SK-MEL-5 (cell line): ENCODE measurements at regions not wholly inside any gene's neighbourhood (a gene's known extent, or its start where the extent isn't known, plus 50 kb on each side); places are given as distances from the start of the nearest gene placed in this dataset.

Experiments
- DNase-seq: peaks from one replicate; pipeline ENCODE4 v3.0.0-alpha.2; 2016; ENCODE audit warnings: low read depth, low spot score
- in situ Hi-C: cut with HindIII; loops from 2 replicates; pipeline ENCODE4 v1.10.0; 2016; ENCODE audit warnings: low sequenced_read_pairs, high pct_unique_total_duplicates, low pct_unique_long_range_greater_than_20kb

DNA sequence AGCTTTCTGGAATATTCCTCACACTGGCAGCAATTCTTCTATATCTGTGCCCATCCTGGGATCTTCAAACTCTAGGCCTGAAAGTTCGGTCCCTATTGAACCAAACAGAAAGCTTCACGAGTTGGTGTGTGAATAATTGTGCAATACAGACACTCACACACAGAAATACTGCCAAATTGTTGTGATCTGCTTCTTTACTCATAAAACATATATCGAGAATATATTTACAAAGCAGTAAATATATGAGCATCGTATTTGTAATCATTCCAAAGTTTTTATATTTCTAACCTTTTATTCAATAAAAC is 56.6 kb upstream of the BEX4 start:
- DNase-seq: no peak
- in situ Hi-C loops: no loop called here

DNA sequence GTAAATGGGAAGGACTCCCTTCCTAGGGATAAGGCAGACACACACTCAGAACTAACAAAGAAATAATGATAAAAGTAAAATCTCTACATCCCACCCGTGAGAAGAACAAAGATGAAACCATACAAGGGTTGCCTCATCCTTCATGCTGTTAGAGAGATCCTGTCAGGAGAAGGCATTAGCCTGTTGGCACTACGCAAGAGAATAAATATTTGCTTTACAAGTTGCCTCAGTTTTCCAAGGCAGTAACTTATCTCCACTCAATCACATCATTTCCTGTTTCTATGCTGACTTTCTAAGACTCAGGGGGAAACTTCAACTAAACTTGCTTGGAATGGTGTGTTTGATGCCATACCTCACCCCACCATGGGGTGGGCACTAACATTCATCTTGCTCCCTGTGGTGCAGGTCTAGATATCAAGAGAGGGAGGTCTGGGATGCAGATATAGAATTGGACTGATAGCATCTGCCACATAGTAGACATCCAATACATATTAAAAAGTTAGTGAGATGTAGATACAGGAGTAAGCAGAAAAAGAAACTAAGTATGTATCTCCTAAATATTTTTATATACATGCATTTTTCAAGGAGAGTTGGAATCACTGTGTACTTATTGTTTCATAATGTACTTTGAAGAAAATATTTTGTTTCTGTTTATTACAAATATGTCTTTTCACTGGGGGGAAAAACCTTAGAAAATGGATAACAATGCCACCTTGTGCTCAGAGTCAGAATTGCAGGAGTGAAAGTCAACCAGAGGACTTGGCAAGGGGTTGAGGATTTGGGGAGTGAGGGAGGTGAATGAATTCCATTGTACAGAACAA is 57.2 kb upstream of the BEX4 start:
- peak; percentile 61 for DNase-seq
- in situ Hi-C loops: no loop called here

DNA sequence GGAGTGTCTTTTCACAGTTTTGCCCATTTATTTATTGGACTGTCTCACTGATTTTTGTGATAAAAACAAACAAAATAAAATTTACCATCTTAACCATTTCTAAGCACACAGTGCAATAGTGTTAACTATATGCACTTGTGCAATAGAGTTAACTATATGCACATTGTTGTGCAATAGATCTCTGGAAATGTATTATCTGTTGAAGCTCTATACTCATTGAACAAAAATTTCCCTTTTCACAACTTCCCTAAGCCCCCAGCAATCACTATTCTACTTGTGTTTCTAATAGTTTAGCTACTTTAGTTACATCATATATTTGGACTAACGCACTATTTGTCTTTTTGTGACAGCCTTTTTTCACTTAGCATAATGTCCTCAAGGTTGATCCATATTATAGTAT is 59.7 kb upstream of the BEX4 start:
- no peak for DNase-seq
- in situ Hi-C loops: no loop called here

DNA sequence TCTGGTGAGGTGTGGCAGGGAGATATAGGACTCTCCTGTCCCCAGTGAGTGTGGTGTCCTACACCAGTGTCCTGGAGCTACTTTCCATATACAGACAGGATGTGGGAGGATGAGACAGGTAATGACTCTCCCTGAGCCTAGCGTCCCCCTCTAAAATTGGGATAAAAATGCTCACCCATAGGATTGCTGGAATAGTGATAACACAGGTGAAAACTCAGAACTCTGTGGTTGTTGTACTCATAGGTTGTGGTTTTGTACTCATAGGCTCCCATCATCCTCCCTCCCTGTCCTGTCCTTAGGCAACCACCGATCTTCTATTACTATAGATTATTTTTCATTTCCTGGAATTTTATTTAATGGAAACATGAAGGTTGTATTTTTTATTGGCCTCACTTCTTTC is 60.7 kb upstream of the NXF3 start:
- DNase-seq: no peak
- in situ Hi-C loops: no loop called here

DNA sequence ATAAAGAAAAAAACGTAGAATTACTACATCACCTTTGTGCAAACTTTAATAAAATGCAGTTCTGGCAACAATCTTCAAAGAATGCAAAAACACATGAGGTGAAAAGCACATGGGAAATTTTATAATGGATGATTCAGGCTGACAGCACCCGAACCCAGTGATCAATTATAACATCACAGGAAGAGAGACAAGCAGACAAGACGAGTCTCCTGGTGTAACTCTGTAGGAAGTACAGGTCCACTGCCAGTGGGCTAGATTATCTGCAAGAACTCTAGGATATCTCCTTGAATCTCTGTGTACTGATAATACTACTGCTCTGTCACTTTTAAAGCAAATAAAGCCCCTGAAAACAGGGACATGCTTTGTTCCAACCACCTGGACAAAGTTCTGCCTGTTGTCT is 58.9 kb upstream of the NXF3 start:
- in situ Hi-C loops: no loop called here
- no peak for DNase-seq

DNA sequence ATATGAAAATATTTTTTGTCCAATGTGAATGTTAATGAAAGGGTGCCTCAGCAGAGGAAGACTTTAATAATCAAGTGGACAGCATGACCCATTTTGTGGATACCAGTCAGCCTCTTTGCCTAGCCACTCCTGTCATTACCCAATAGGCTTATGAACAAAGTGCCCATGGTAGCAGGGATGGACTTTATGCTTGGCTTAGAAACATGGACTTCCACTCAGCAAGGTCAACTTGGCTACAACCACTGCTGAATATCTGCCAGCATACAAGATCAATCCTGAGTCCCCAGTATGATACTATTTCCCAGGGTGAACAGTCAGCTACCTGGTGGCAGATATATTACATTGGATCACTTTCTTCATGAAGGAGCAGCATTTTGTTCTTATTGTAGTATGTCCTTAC is 56.7 kb upstream of the NXF3 start:
- DNase-seq: no peak
- in situ Hi-C loops: no loop called here

DNA sequence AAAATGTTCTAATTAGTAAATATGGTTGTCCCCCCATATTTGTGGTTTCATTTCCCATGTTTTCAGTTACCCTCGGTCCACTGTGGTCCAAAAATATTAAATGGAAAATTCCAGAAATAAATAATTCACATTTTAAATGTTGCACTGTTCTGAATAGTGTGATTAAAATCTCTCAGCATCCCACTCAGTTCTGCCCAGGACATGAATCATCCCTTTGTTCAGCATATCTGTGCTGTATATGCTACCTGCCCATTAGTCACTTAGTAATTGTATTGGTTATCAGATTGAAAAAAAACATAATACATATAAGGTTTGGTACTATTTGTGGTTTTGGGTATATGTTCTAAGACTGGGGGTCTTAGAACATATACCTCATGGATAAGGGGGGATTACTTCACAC is 55.1 kb upstream of the NXF3 start:
- in situ Hi-C loops: no loop called here

More for the DNA sequence above, 55.1 kb upstream of the NXF3 start:
- DNase-seq: no peak
